ENCODE measurements at regions not wholly inside any gene's neighbourhood (a gene's known extent, or its start where the extent isn't known, plus 50 kb on each side); places are given as distances from the start of the nearest gene placed in this dataset.

- Histone ChIP-seq H3K4me2 (ENCODE audit: low read length) (no peak overlapping the region), H4K20me1 (ENCODE audit: insufficient read depth, low read length) (no peaks in the 10 kb centered on the region), H3K79me2 (ENCODE audit: insufficient read depth, low read length) (no peaks in the 10 kb centered on the region), H3K9ac (ENCODE audit: low read length) (no peak overlapping the region), H3K27ac (ENCODE audit: low read depth, low read length, poor library complexity, severe bottlenecking) (no peak overlapping the region), H3K9me2 (ENCODE audit: low read depth, low read length) (no peaks in the 10 kb centered on the region), H3K27me3 (ENCODE audit: insufficient read depth, low read length) (no peaks in the 10 kb centered on the region), H3K36me3 (ENCODE audit: insufficient read depth, low read length) (no peaks in the 10 kb centered on the region), H3K9me3 (ENCODE audit: low read length) (no peaks in the 10 kb centered on the region), H3F3A (ENCODE audit: insufficient read depth, low read length) (no peaks in the 10 kb centered on the region), H3K4me3 (ENCODE audit: low read depth, low read length, poor library complexity, severe bottlenecking) (no peak overlapping the region), H3K4me1 (ENCODE audit: insufficient read depth, low read length, severe bottlenecking) (peaks cover 16% of the 10 kb centered on the region), H2AFZ (ENCODE audit: low read length) (no peak overlapping the region)
- TF ChIP-seq CTCF (IDR thresholded peaks at IDR 0.05; ENCODE audit: low read length), result no peak
- TF ChIP-seq EZH2 (IDR thresholded peaks at IDR 0.05; ENCODE audit: borderline replicate concordance, low read length), result no peak
Measured at GRCh38 chr12:93168751-93169150, 209.0 kb upstream of the NUDT4 start.

GRCh38 chr12:93169536-93169935, 208.2 kb upstream of the NUDT4 start:
- no peak overlapping the region for H3K4me3 ChIP-seq (ENCODE audit: low read depth, low read length, poor library complexity, severe bottlenecking)
- H3K4me1 ChIP-seq (ENCODE audit: insufficient read depth, low read length, severe bottlenecking), result peaks cover 16% of the 10 kb centered on the region
- no peaks in the 10 kb centered on the region for H3K9me3 ChIP-seq (ENCODE audit: low read length)
- TF ChIP-seq EZH2 (IDR thresholded peaks at IDR 0.05; ENCODE audit: borderline replicate concordance, low read length), result no peak
- TF ChIP-seq CTCF (IDR thresholded peaks at IDR 0.05; ENCODE audit: low read length), result no peak
- H3F3A ChIP-seq (ENCODE audit: insufficient read depth, low read length), result no peaks in the 10 kb centered on the region
- no peaks in the 10 kb centered on the region for H3K79me2 ChIP-seq (ENCODE audit: insufficient read depth, low read length)
- no peaks in the 10 kb centered on the region for H4K20me1 ChIP-seq (ENCODE audit: insufficient read depth, low read length)
- H3K9me2 ChIP-seq (ENCODE audit: low read depth, low read length), result no peaks in the 10 kb centered on the region
- H3K4me2 ChIP-seq (ENCODE audit: low read length), result no peak overlapping the region
- no peak overlapping the region for H3K27ac ChIP-seq (ENCODE audit: low read depth, low read length, poor library complexity, severe bottlenecking)
- H3K36me3 ChIP-seq (ENCODE audit: insufficient read depth, low read length), result no peaks in the 10 kb centered on the region
- H2AFZ ChIP-seq (ENCODE audit: low read length), result no peak overlapping the region
- no peaks in the 10 kb centered on the region for H3K27me3 ChIP-seq (ENCODE audit: insufficient read depth, low read length)
- no peak overlapping the region for H3K9ac ChIP-seq (ENCODE audit: low read length)

- Histone ChIP-seq H2AFZ (ENCODE audit: low read length) (no peak overlapping the region), H3K4me2 (ENCODE audit: low read length) (no peak overlapping the region), H3K79me2 (ENCODE audit: insufficient read depth, low read length) (no peaks in the 10 kb centered on the region), H4K20me1 (ENCODE audit: insufficient read depth, low read length) (no peaks in the 10 kb centered on the region), H3F3A (ENCODE audit: insufficient read depth, low read length) (no peaks in the 10 kb centered on the region), H3K27me3 (ENCODE audit: insufficient read depth, low read length) (no peaks in the 10 kb centered on the region), H3K36me3 (ENCODE audit: insufficient read depth, low read length) (no peaks in the 10 kb centered on the region), H3K9me2 (ENCODE audit: low read depth, low read length) (no peaks in the 10 kb centered on the region), H3K9ac (ENCODE audit: low read length) (no peak overlapping the region), H3K9me3 (ENCODE audit: low read length) (no peaks in the 10 kb centered on the region), H3K4me3 (ENCODE audit: low read depth, low read length, poor library complexity, severe bottlenecking) (no peak overlapping the region), H3K4me1 (ENCODE audit: insufficient read depth, low read length, severe bottlenecking) (peaks cover 16% of the 10 kb centered on the region), H3K27ac (ENCODE audit: low read depth, low read length, poor library complexity, severe bottlenecking) (no peak overlapping the region)
- TF ChIP-seq EZH2 (IDR thresholded peaks at IDR 0.05; ENCODE audit: borderline replicate concordance, low read length) (no peak), CTCF (IDR thresholded peaks at IDR 0.05; ENCODE audit: low read length) (no peak)
Measured at GRCh38 chr12:93170928-93171327, 206.8 kb upstream of the NUDT4 start.
